HG03457 (cell line): ENCODE measurements at regions not wholly inside any gene's neighbourhood (a gene's known extent, or its start where the extent isn't known, plus 50 kb on each side); places are given as distances from the start of the nearest gene placed in this dataset.
"Not testable (repeated sequence)": the region's sequence is repeated elsewhere in the genome, so short reads cannot be mapped to it uniquely, and the experiment has no call there.

ENCODE experiments used
- ATAC-seq: cut with Tn5 transposase; IDR thresholded peaks from one replicate; pipeline ENCODE4 v1.9.1; 2021; ENCODE audit warnings: moderate number of reproducible peaks; ENCODE audit not compliant: unreplicated experiment

GRCh38 chr13:91236182-91236581, 111.3 kb upstream of the MIR17HG start:
- no peak for ATAC-seq

- ATAC-seq = no peak
These were observed 110.6 kb upstream of the MIR17HG start for GRCh38 chr13:91236921-91237320.

GRCh38 chr13:91238036-91238435, 109.5 kb upstream of the MIR17HG start:
- ATAC-seq = no peak

- ATAC-seq = no peak
These were observed 107.1 kb upstream of the MIR17HG start for GRCh38 chr13:91240341-91240740.

GRCh38 chr13:91241221-91241933, 106.1 kb upstream of the MIR17HG start:
- no peak for ATAC-seq

- no peak for ATAC-seq
These were observed 104.8 kb upstream of the MIR17HG start for GRCh38 chr13:91242652-91243051.

- no peak for ATAC-seq
These were observed 102.2 kb upstream of the MIR17HG start for GRCh38 chr13:91245288-91245687.

GRCh38 chr13:91247768-91248167, 99.7 kb upstream of the MIR17HG start:
- ATAC-seq = no peak

- no peak for ATAC-seq
These were observed 99.2 kb upstream of the MIR17HG start for GRCh38 chr13:91248249-91248648.

- no peak for ATAC-seq
These were observed 98.1 kb upstream of the MIR17HG start for GRCh38 chr13:91249370-91249769.

GRCh38 chr13:91249861-91250260, 97.6 kb upstream of the MIR17HG start:
- ATAC-seq = no peak

GRCh38 chr13:91251573-91251972, 95.9 kb upstream of the MIR17HG start:
- ATAC-seq = not testable (repeated sequence)

GRCh38 chr13:91264484-91264883, 83.0 kb upstream of the MIR17HG start:
- ATAC-seq = no peak

- ATAC-seq = no peak
These were observed 78.2 kb upstream of the MIR17HG start for GRCh38 chr13:91269237-91269636.

GRCh38 chr13:91270031-91270430, 77.5 kb upstream of the MIR17HG start:
- no peak for ATAC-seq

- ATAC-seq = no peak
These were observed 75.2 kb upstream of the MIR17HG start for GRCh38 chr13:91272235-91272777.

GRCh38 chr13:91273675-91274074, 73.8 kb upstream of the MIR17HG start:
- ATAC-seq = no peak

- no peak for ATAC-seq
These were observed 70.3 kb upstream of the MIR17HG start for GRCh38 chr13:91277013-91277676.

GRCh38 chr13:91278291-91278690, 69.2 kb upstream of the MIR17HG start:
- no peak for ATAC-seq

- ATAC-seq = no peak
These were observed 68.6 kb upstream of the MIR17HG start for GRCh38 chr13:91278888-91279287.

- ATAC-seq = no peak
These were observed 66.7 kb upstream of the MIR17HG start for GRCh38 chr13:91280801-91281200.

- no peak for ATAC-seq
These were observed 63.2 kb upstream of the MIR17HG start for GRCh38 chr13:91284335-91284734.
